ENCODE measurements at regions not wholly inside any gene's neighbourhood (a gene's known extent, or its start where the extent isn't known, plus 50 kb on each side); places are given as distances from the start of the nearest gene placed in this dataset.

- H3K9me3 ChIP-seq (ENCODE audit: low read length) = no peaks in the 10 kb centered on the region
- H3K36me3 ChIP-seq (ENCODE audit: insufficient read depth, low read length) = no peaks in the 10 kb centered on the region
- no peak overlapping the region for H2AFZ ChIP-seq (ENCODE audit: low read length)
- no peaks in the 10 kb centered on the region for H4K20me1 ChIP-seq (ENCODE audit: insufficient read depth, low read depth, low read length)
- no peak overlapping the region for H3K4me3 ChIP-seq (ENCODE audit: low read length)
- no peaks in the 10 kb centered on the region for H3K9me2 ChIP-seq (replicated peaks; ENCODE audit: insufficient read depth, low read length)
- H3K4me2 ChIP-seq (ENCODE audit: low read depth, low read length, poor library complexity, severe bottlenecking) = no peak overlapping the region
- no peaks in the 10 kb centered on the region for H3K4me1 ChIP-seq (ENCODE audit: low read length)
- DNase-seq = no peak
- H3K79me2 ChIP-seq (ENCODE audit: low read length) = no peaks in the 10 kb centered on the region
- no peaks in the 10 kb centered on the region for H3K27me3 ChIP-seq (ENCODE audit: low read length)
- H3K9ac ChIP-seq (ENCODE audit: low read length) = no peak overlapping the region
- no peak overlapping the region for H3K27ac ChIP-seq (ENCODE audit: low read length)
Observed at GRCh38 chr9:106387965-106388364, 475.0 kb upstream of the ZNF462 start.

GRCh38 chr9:106393226-106393625, 469.7 kb upstream of the ZNF462 start:
- Histone ChIP-seq H3K36me3 (ENCODE audit: insufficient read depth, low read length) (no peaks in the 10 kb centered on the region), H3K9me2 (replicated peaks; ENCODE audit: insufficient read depth, low read length) (no peaks in the 10 kb centered on the region), H4K20me1 (ENCODE audit: insufficient read depth, low read depth, low read length) (no peaks in the 10 kb centered on the region), H3K79me2 (ENCODE audit: low read length) (no peaks in the 10 kb centered on the region), H3K27ac (ENCODE audit: low read length) (no peak overlapping the region), H3K9me3 (ENCODE audit: low read length) (no peaks in the 10 kb centered on the region), H3K4me1 (ENCODE audit: low read length) (no peaks in the 10 kb centered on the region), H3K27me3 (ENCODE audit: low read length) (no peaks in the 10 kb centered on the region), H3K9ac (ENCODE audit: low read length) (no peak overlapping the region), H3K4me3 (ENCODE audit: low read length) (no peak overlapping the region), H2AFZ (ENCODE audit: low read length) (no peak overlapping the region), H3K4me2 (ENCODE audit: low read depth, low read length, poor library complexity, severe bottlenecking) (no peak overlapping the region)
- DNase-seq = no peak

GRCh38 chr9:106400170-106400569, 462.8 kb upstream of the ZNF462 start:
- Histone ChIP-seq H3K36me3 (ENCODE audit: insufficient read depth, low read length) (no peaks in the 10 kb centered on the region), H3K4me1 (ENCODE audit: low read length) (no peaks in the 10 kb centered on the region), H3K9me3 (ENCODE audit: low read length) (no peaks in the 10 kb centered on the region), H3K27me3 (ENCODE audit: low read length) (no peaks in the 10 kb centered on the region), H2AFZ (ENCODE audit: low read length) (no peak overlapping the region), H3K27ac (ENCODE audit: low read length) (no peak overlapping the region), H3K9ac (ENCODE audit: low read length) (no peak overlapping the region), H4K20me1 (ENCODE audit: insufficient read depth, low read depth, low read length) (no peaks in the 10 kb centered on the region), H3K4me3 (ENCODE audit: low read length) (no peak overlapping the region), H3K4me2 (ENCODE audit: low read depth, low read length, poor library complexity, severe bottlenecking) (no peak overlapping the region), H3K9me2 (replicated peaks; ENCODE audit: insufficient read depth, low read length) (no peaks in the 10 kb centered on the region), H3K79me2 (ENCODE audit: low read length) (no peaks in the 10 kb centered on the region)
- no peak for DNase-seq

- Histone ChIP-seq H2AFZ (ENCODE audit: low read length) (no peak overlapping the region), H3K36me3 (ENCODE audit: insufficient read depth, low read length) (no peaks in the 10 kb centered on the region), H3K79me2 (ENCODE audit: low read length) (no peaks in the 10 kb centered on the region), H3K9me3 (ENCODE audit: low read length) (no peaks in the 10 kb centered on the region), H3K27me3 (ENCODE audit: low read length) (no peaks in the 10 kb centered on the region), H3K9ac (ENCODE audit: low read length) (no peak overlapping the region), H4K20me1 (ENCODE audit: insufficient read depth, low read depth, low read length) (no peaks in the 10 kb centered on the region), H3K4me1 (ENCODE audit: low read length) (no peaks in the 10 kb centered on the region), H3K4me3 (ENCODE audit: low read length) (no peak overlapping the region), H3K9me2 (replicated peaks; ENCODE audit: insufficient read depth, low read length) (no peaks in the 10 kb centered on the region), H3K27ac (ENCODE audit: low read length) (no peak overlapping the region), H3K4me2 (ENCODE audit: low read depth, low read length, poor library complexity, severe bottlenecking) (no peak overlapping the region)
- DNase-seq = no peak
Observed at GRCh38 chr9:106400950-106401349, 462.0 kb upstream of the ZNF462 start.

GRCh38 chr9:106403081-106403480, 459.9 kb upstream of the ZNF462 start:
- DNase-seq = no peak
- Histone ChIP-seq H2AFZ (ENCODE audit: low read length) (no peak overlapping the region), H3K27me3 (ENCODE audit: low read length) (no peaks in the 10 kb centered on the region), H3K9me2 (replicated peaks; ENCODE audit: insufficient read depth, low read length) (no peaks in the 10 kb centered on the region), H3K27ac (ENCODE audit: low read length) (no peak overlapping the region), H3K4me2 (ENCODE audit: low read depth, low read length, poor library complexity, severe bottlenecking) (no peak overlapping the region), H3K79me2 (ENCODE audit: low read length) (no peaks in the 10 kb centered on the region), H3K9me3 (ENCODE audit: low read length) (no peaks in the 10 kb centered on the region), H3K36me3 (ENCODE audit: insufficient read depth, low read length) (no peaks in the 10 kb centered on the region), H4K20me1 (ENCODE audit: insufficient read depth, low read depth, low read length) (no peaks in the 10 kb centered on the region), H3K4me1 (ENCODE audit: low read length) (no peaks in the 10 kb centered on the region), H3K9ac (ENCODE audit: low read length) (no peak overlapping the region), H3K4me3 (ENCODE audit: low read length) (no peak overlapping the region)

GRCh38 chr9:106404137-106404536, 458.8 kb upstream of the ZNF462 start:
- Histone ChIP-seq H3K27ac (ENCODE audit: low read length) (no peak overlapping the region), H3K4me3 (ENCODE audit: low read length) (no peak overlapping the region), H2AFZ (ENCODE audit: low read length) (no peak overlapping the region), H3K27me3 (ENCODE audit: low read length) (no peaks in the 10 kb centered on the region), H3K36me3 (ENCODE audit: insufficient read depth, low read length) (no peaks in the 10 kb centered on the region), H3K4me1 (ENCODE audit: low read length) (no peaks in the 10 kb centered on the region), H3K4me2 (ENCODE audit: low read depth, low read length, poor library complexity, severe bottlenecking) (no peak overlapping the region), H3K9ac (ENCODE audit: low read length) (no peak overlapping the region), H4K20me1 (ENCODE audit: insufficient read depth, low read depth, low read length) (no peaks in the 10 kb centered on the region), H3K79me2 (ENCODE audit: low read length) (no peaks in the 10 kb centered on the region), H3K9me3 (ENCODE audit: low read length) (no peaks in the 10 kb centered on the region), H3K9me2 (replicated peaks; ENCODE audit: insufficient read depth, low read length) (no peaks in the 10 kb centered on the region)
- no peak for DNase-seq

GRCh38 chr9:106405871-106406435, 457.0 kb upstream of the ZNF462 start:
- no peak overlapping the region for H2AFZ ChIP-seq (ENCODE audit: low read length)
- H4K20me1 ChIP-seq (ENCODE audit: insufficient read depth, low read depth, low read length) = no peaks in the 10 kb centered on the region
- no peaks in the 10 kb centered on the region for H3K27me3 ChIP-seq (ENCODE audit: low read length)

GRCh38 chr9:106414042-106414441, 448.9 kb upstream of the ZNF462 start:
- no peak overlapping the region for H3K4me3 ChIP-seq (ENCODE audit: low read length)

More at GRCh38 chr9:106405871-106406435, 457.0 kb upstream of the ZNF462 start:
- Histone ChIP-seq H3K4me3 (ENCODE audit: low read length) (no peak overlapping the region), H3K4me1 (ENCODE audit: low read length) (no peaks in the 10 kb centered on the region), H3K9ac (ENCODE audit: low read length) (no peak overlapping the region), H3K9me2 (replicated peaks; ENCODE audit: insufficient read depth, low read length) (no peaks in the 10 kb centered on the region), H3K4me2 (ENCODE audit: low read depth, low read length, poor library complexity, severe bottlenecking) (no peak overlapping the region), H3K9me3 (ENCODE audit: low read length) (no peaks in the 10 kb centered on the region), H3K27ac (ENCODE audit: low read length) (no peak overlapping the region), H3K79me2 (ENCODE audit: low read length) (no peaks in the 10 kb centered on the region), H3K36me3 (ENCODE audit: insufficient read depth, low read length) (no peaks in the 10 kb centered on the region)
- no peak for DNase-seq

GRCh38 chr9:106417685-106418084, 445.3 kb upstream of the ZNF462 start:
- H3K9me2 ChIP-seq (replicated peaks; ENCODE audit: insufficient read depth, low read length) = no peaks in the 10 kb centered on the region
- H3K27me3 ChIP-seq (ENCODE audit: low read length) = no peaks in the 10 kb centered on the region

More at GRCh38 chr9:106414042-106414441, 448.9 kb upstream of the ZNF462 start:
- no peaks in the 10 kb centered on the region for H3K9me3 ChIP-seq (ENCODE audit: low read length)
- no peaks in the 10 kb centered on the region for H3K4me1 ChIP-seq (ENCODE audit: low read length)
- no peaks in the 10 kb centered on the region for H3K36me3 ChIP-seq (ENCODE audit: insufficient read depth, low read length)
- H2AFZ ChIP-seq (ENCODE audit: low read length) = no peak overlapping the region
- H4K20me1 ChIP-seq (ENCODE audit: insufficient read depth, low read depth, low read length) = no peaks in the 10 kb centered on the region
- H3K27me3 ChIP-seq (ENCODE audit: low read length) = no peaks in the 10 kb centered on the region
- H3K27ac ChIP-seq (ENCODE audit: low read length) = no peak overlapping the region
- H3K9me2 ChIP-seq (replicated peaks; ENCODE audit: insufficient read depth, low read length) = no peaks in the 10 kb centered on the region
- no peak overlapping the region for H3K9ac ChIP-seq (ENCODE audit: low read length)
- no peaks in the 10 kb centered on the region for H3K79me2 ChIP-seq (ENCODE audit: low read length)
- no peak overlapping the region for H3K4me2 ChIP-seq (ENCODE audit: low read depth, low read length, poor library complexity, severe bottlenecking)
- DNase-seq = no peak

More at GRCh38 chr9:106417685-106418084, 445.3 kb upstream of the ZNF462 start:
- no peak overlapping the region for H3K4me2 ChIP-seq (ENCODE audit: low read depth, low read length, poor library complexity, severe bottlenecking)
- H4K20me1 ChIP-seq (ENCODE audit: insufficient read depth, low read depth, low read length) = no peaks in the 10 kb centered on the region
- no peaks in the 10 kb centered on the region for H3K79me2 ChIP-seq (ENCODE audit: low read length)
- H2AFZ ChIP-seq (ENCODE audit: low read length) = no peak overlapping the region
- no peaks in the 10 kb centered on the region for H3K4me1 ChIP-seq (ENCODE audit: low read length)
- no peak overlapping the region for H3K4me3 ChIP-seq (ENCODE audit: low read length)
- no peak overlapping the region for H3K27ac ChIP-seq (ENCODE audit: low read length)
- no peaks in the 10 kb centered on the region for H3K9me3 ChIP-seq (ENCODE audit: low read length)
- no peak for DNase-seq
- H3K9ac ChIP-seq (ENCODE audit: low read length) = no peak overlapping the region
- H3K36me3 ChIP-seq (ENCODE audit: insufficient read depth, low read length) = no peaks in the 10 kb centered on the region

All from Karpas-422 (cell line).